Transverse colon (tissue), 3 donors: ENCODE measurements at regions not wholly inside any gene's neighbourhood (a gene's known extent, or its start where the extent isn't known, plus 50 kb on each side); places are given as distances from the start of the nearest gene placed in this dataset.

ENCODE experiments used
- EP300 ChIP-seq: sonication (generic); formaldehyde crosslinking; IDR thresholded peaks from one replicate; pipeline ENCODE4 v1.6.1; 2017; ENCODE audit warnings: antibody characterized with exemption, low read depth
- POLR2A ChIP-seq: fragments of 450-650 bp; IDR thresholded peaks from one replicate; pipeline ENCODE4 v1.6.1; 2016; ENCODE audit warnings: antibody characterized with exemption, mild to moderate bottlenecking, moderate library complexity
- TF ChIP-seq, protein P1 (sequence below), 5 experiments: fragments of 200-600 bp in 3 of 5; fragments of 450-650 bp in 2 of 5; sonication (generic) in 3 of 5; IDR thresholded peaks; 1 replicate in 2 of 5; 2 replicates in 3 of 5; pipeline ENCODE4 v1.5.1; 2016 to 2017; ENCODE audit warnings: antibody characterized with exemption in 5 of 5, inconsistent platforms in 3 of 5, mild to moderate bottlenecking in 2 of 5, moderate library complexity in 1 of 5

DNA sequence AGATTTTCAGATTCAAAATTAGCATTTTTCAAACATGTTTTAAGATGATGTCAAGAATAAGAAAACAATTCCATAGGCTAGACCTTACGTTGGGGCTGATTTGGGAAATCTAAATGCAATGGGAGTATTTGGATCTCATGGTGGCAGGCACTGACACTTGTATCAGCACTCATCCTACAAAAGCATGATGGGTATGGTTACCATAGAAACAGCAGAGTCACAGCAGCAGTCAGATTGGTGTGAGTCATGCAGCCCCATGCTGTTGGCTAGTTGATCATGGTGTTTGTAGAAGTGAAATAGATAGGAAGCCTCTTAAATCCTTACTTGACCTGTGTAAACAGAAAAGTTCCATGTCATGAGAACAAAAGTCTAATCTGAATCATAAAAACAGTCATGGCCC is 1637.3 kb upstream of the PABPC4L start:
- TF ChIP-seq, protein P1, sequence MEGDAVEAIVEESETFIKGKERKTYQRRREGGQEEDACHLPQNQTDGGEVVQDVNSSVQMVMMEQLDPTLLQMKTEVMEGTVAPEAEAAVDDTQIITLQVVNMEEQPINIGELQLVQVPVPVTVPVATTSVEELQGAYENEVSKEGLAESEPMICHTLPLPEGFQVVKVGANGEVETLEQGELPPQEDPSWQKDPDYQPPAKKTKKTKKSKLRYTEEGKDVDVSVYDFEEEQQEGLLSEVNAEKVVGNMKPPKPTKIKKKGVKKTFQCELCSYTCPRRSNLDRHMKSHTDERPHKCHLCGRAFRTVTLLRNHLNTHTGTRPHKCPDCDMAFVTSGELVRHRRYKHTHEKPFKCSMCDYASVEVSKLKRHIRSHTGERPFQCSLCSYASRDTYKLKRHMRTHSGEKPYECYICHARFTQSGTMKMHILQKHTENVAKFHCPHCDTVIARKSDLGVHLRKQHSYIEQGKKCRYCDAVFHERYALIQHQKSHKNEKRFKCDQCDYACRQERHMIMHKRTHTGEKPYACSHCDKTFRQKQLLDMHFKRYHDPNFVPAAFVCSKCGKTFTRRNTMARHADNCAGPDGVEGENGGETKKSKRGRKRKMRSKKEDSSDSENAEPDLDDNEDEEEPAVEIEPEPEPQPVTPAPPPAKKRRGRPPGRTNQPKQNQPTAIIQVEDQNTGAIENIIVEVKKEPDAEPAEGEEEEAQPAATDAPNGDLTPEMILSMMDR (IDR thresholded peaks at IDR 0.05), result no peak
- TF ChIP-seq POLR2A, result no peak
- TF ChIP-seq EP300, result no peak
